ENCODE measurements at regions not wholly inside any gene's neighbourhood (a gene's known extent, or its start where the extent isn't known, plus 50 kb on each side); places are given as distances from the start of the nearest gene placed in this dataset.

DNA sequence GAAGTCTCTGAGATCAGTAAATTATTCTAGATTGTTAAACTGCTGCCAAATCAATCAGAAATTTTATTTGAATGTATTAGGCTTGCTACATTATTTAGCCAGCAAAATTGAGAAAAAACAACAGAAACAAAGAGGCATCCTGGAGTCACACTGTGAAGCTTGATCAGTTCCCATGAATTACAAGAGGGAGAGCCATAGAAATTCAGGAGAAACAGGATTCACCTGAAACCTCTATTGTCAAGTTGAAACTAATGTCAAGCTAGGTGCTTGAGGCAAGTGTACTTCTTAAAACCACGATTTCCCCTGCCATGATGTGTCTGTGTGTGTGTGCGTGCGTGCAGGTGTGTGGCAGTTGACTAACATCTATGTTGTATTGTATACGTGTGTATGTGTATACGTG lies 439.1 kb upstream of the NOX3 start:
- ChIA-PET POLR2A (no interaction called here), CTCF (no interaction called here)
- DNase-seq (ENCODE audit: extremely low spot score) = no peak
- TF ChIP-seq CTCF (IDR thresholded peaks at IDR 0.05; ENCODE audit: control extremely low read depth, extremely low read depth, low read depth, missing control alignments) = no peak

GRCh38 chr6:155894262-155894661 lies 438.6 kb upstream of the NOX3 start:
- POLR2A ChIA-PET = no interaction called here
- TF ChIP-seq CTCF (IDR thresholded peaks at IDR 0.05; ENCODE audit: control extremely low read depth, extremely low read depth, low read depth, missing control alignments) = no peak
- CTCF ChIA-PET = no interaction called here
- no peak for DNase-seq (ENCODE audit: extremely low spot score)

DNA sequence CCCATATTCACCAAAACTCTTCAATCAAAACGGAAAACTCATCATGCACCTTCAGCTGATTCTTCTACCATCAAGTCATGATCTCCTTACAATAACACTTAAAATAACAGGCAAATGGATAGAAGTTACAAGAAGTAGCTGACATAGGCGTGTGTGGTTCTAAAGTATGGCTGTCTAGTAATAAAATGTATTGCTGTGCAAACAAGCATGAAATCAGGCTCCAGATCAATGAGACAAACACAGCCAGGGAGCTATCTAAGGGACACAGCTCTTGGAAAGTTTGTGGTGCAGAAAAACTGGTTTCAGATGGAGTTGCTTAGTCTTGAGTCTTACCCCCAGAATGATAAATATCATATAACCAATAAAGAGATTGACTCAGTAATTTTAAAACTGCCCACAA lies 434.8 kb upstream of the NOX3 start:
- POLR2A ChIA-PET = no interaction called here
- CTCF ChIA-PET = interaction anchor here (1.0 to 1.4 kb wide), 3 partner anchors 8 to 30 kb away, joined by 3 read pairs; no protein-coding TSS in a partner anchor
- no peak for TF ChIP-seq CTCF (IDR thresholded peaks at IDR 0.05; ENCODE audit: control extremely low read depth, extremely low read depth, low read depth, missing control alignments)
- no peak for DNase-seq (ENCODE audit: extremely low spot score)

DNA sequence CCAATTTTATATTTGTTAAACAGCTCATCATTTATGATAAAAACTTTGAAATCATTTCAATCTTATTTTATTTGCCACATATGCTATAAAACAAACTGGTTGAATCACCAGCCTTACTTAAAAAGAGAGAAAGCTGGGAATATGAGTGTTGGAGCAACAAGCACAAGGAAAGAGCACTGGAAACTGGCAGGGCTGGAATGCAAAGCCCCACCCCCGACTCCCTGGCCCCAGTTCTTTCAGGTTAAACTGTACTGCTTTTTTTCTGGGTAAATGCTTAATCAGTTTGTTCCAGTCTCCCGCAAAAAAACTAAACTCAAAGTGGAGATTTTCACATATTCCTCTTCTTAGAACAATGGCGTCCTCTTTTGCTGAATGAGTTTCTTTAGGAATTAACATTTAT lies 433.8 kb upstream of the NOX3 start:
- ChIA-PET CTCF (interaction anchor here (1.1 to 1.2 kb wide), 2 partner anchors 9 to 15 kb away, joined by 3 to 4 read pairs; no protein-coding TSS in a partner anchor), POLR2A (no interaction called here)
- DNase-seq (ENCODE audit: extremely low spot score) = no peak
- TF ChIP-seq CTCF (IDR thresholded peaks at IDR 0.05; ENCODE audit: control extremely low read depth, extremely low read depth, low read depth, missing control alignments) = no peak

GRCh38 chr6:155887421-155887820 lies 431.8 kb upstream of the NOX3 start:
- ChIA-PET POLR2A (no interaction called here), CTCF (interaction anchor here (1.4 to 1.7 kb wide), 2 partner anchors 10 to 11 kb away, joined by 4 to 5 read pairs; no protein-coding TSS in a partner anchor)
- DNase-seq (ENCODE audit: extremely low spot score) = no peak
- no peak for TF ChIP-seq CTCF (IDR thresholded peaks at IDR 0.05; ENCODE audit: control extremely low read depth, extremely low read depth, low read depth, missing control alignments)

DNA sequence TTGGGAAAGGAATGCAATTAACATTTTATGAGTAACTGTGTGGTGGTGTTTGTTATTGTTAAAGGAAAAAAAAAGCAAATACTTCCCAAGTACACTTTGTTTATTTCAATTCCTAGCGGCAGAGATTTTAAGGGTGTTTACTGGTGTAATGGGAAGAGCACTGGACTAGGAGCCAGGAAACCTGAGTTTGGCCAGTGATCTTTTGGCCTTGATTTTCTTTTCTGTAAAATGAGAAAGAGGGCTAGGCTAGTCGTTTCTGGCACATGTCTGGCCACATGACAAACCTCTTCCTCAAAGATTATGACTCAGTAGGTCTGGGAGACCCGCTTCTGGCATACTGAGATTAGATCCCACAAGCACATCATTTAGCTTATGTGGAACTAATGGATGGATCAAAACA lies 428.1 kb upstream of the NOX3 start:
- TF ChIP-seq CTCF (IDR thresholded peaks at IDR 0.05; ENCODE audit: control extremely low read depth, extremely low read depth, low read depth, missing control alignments) = no peak
- ChIA-PET POLR2A (no interaction called here), CTCF (interaction anchor here (0.8 kb wide), 1 partner anchor 16 kb away, joined by 3 read pairs; no protein-coding TSS in a partner anchor)
- no peak for DNase-seq (ENCODE audit: extremely low spot score)

- DNase-seq (ENCODE audit: extremely low spot score) = no peak
Measured at GRCh38 chr6:155883334-155883731, 427.7 kb upstream of the NOX3 start.

More at GRCh38 chr6:155883334-155883731, 427.7 kb upstream of the NOX3 start:
- POLR2A ChIA-PET = no interaction called here
- CTCF ChIA-PET = no interaction called here
- no peak for TF ChIP-seq CTCF (IDR thresholded peaks at IDR 0.05; ENCODE audit: control extremely low read depth, extremely low read depth, low read depth, missing control alignments)

All from GM10248 (cell line).